Endodermal cell (in vitro differentiated cells): ENCODE measurements at regions not wholly inside any gene's neighbourhood (a gene's known extent, or its start where the extent isn't known, plus 50 kb on each side); places are given as distances from the start of the nearest gene placed in this dataset.

Experiments
- DNase-seq: peaks from one replicate; pipeline ENCODE4 v3.0.0-alpha.2; 2017
- H3K27ac ChIP-seq: 2 replicates; pipeline ENCODE4 v1.5.1; 2013; ENCODE audit warnings: mild to moderate bottlenecking, low read depth, low read length, moderate library complexity
- H3K27me3 ChIP-seq: 2 replicates; pipeline ENCODE4 v1.6.1; 2013; ENCODE audit warnings: mild to moderate bottlenecking, low read length, moderate library complexity; ENCODE audit not compliant: insufficient read depth, control insufficient read depth, poor library complexity, severe bottlenecking
- H3K36me3 ChIP-seq: 2 replicates; pipeline ENCODE4 v1.7.0; 2013; ENCODE audit warnings: mild to moderate bottlenecking, low read length, moderate library complexity; ENCODE audit not compliant: control insufficient read depth, insufficient read depth
- H3K4me1 ChIP-seq: one replicate; pipeline ENCODE4 v1.7.0; 2013; ENCODE audit warnings: low read length; ENCODE audit not compliant: control insufficient read depth, insufficient read depth
- H3K4me3 ChIP-seq: 2 replicates; pipeline ENCODE4 v1.5.1; 2013; ENCODE audit warnings: mild to moderate bottlenecking, low read length, moderate library complexity
- H3K9ac ChIP-seq: 2 replicates; pipeline ENCODE4 v1.6.1; 2013; ENCODE audit warnings: mild to moderate bottlenecking, low read length, moderate library complexity; ENCODE audit not compliant: poor library complexity, severe bottlenecking; ENCODE audit errors: extremely low read depth
- H3K9me3 ChIP-seq: 2 replicates; pipeline ENCODE4 v1.6.1; 2013; ENCODE audit warnings: mild to moderate bottlenecking, low read length, moderate library complexity; ENCODE audit not compliant: control insufficient read depth
- H3K27ac Mint-ChIP-seq: 2 replicates; pipeline ENCODE4 v1.8.0; 2020; ENCODE audit warnings: mixed read lengths
- H3K27me3 Mint-ChIP-seq: 2 replicates; pipeline ENCODE4 v1.8.0; 2021; ENCODE audit warnings: mild to moderate bottlenecking, mixed read lengths; ENCODE audit not compliant: insufficient read depth
- H3K36me3 Mint-ChIP-seq: 2 replicates; pipeline ENCODE4 v1.8.0; 2020; ENCODE audit warnings: low read depth, mixed read lengths
- H3K4me1 Mint-ChIP-seq: 2 replicates; pipeline ENCODE4 v1.8.0; 2020; ENCODE audit warnings: mixed read lengths
- H3K4me3 Mint-ChIP-seq: 2 replicates; pipeline ENCODE4 v1.8.0; 2020; ENCODE audit warnings: mild to moderate bottlenecking, moderate library complexity, mixed read lengths
- H3K9me3 Mint-ChIP-seq: 2 replicates; pipeline ENCODE4 v1.8.0; 2020; ENCODE audit warnings: mild to moderate bottlenecking, mixed read lengths
- WGBS, 2 experiments: methylation state at CpG; one replicate each; pipeline versions ENCODE4 v1.1.5 to v1.1.7; 2013; ENCODE audit warnings: missing lambda C conversion rate in 2 of 2, mixed read lengths in 1 of 2; ENCODE audit not compliant: insufficient coverage in 1 of 2, insufficient read length in 1 of 2; 5-methylcytosine and 5-hydroxymethylcytosine counted together
- TF ChIP-seq, protein P1 (sequence below): fragments of 200-600 bp; sonication (generic); conservative IDR thresholded peaks from 2 replicates; pipeline ENCODE4 v1.5.0; 2021; ENCODE audit warnings: antibody characterized with exemption, mild to moderate bottlenecking

DNA sequence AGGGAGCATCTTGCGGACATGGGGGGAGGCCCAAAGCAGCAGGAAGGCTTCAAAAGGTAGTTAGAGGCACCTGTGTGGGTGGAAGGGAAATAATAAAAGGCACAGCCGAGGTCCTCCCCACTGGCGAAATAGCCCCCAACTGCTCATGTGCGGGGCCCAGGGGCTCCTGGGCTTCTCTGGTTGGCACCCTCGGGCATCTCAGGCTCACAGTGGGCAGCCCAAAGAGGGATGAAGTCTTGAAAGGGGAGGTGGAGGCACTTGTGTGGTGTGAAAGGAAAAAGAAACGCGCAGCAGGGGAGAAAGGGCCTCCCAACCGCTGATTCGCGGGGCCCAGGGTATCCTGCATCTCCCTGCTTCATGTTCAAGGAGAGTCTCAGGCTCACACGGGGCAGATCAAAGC is 579.4 kb downstream of the ALG10 start:
- Histone ChIP-seq H3K4me1 (no peaks in the 10 kb centered on the region), H3K4me3 (no peak overlapping the region), H3K9ac (no peak overlapping the region), H3K27me3 (no peaks in the 10 kb centered on the region), H3K36me3 (no peaks in the 10 kb centered on the region), H3K27ac (no peak overlapping the region), H3K9me3 (peaks cover 53% of the 10 kb centered on the region)
- Mint-ChIP-seq H3K4me3 (no peak overlapping the region), H3K27me3 (no peaks in the 10 kb centered on the region), H3K9me3 (peaks cover 100% of the 10 kb centered on the region), H3K27ac (no peak overlapping the region), H3K4me1 (no peaks in the 10 kb centered on the region), H3K36me3 (peaks cover 11% of the 10 kb centered on the region)
- no peak for DNase-seq
- TF ChIP-seq, protein P1, sequence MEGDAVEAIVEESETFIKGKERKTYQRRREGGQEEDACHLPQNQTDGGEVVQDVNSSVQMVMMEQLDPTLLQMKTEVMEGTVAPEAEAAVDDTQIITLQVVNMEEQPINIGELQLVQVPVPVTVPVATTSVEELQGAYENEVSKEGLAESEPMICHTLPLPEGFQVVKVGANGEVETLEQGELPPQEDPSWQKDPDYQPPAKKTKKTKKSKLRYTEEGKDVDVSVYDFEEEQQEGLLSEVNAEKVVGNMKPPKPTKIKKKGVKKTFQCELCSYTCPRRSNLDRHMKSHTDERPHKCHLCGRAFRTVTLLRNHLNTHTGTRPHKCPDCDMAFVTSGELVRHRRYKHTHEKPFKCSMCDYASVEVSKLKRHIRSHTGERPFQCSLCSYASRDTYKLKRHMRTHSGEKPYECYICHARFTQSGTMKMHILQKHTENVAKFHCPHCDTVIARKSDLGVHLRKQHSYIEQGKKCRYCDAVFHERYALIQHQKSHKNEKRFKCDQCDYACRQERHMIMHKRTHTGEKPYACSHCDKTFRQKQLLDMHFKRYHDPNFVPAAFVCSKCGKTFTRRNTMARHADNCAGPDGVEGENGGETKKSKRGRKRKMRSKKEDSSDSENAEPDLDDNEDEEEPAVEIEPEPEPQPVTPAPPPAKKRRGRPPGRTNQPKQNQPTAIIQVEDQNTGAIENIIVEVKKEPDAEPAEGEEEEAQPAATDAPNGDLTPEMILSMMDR = no peak
- 69 to 73% methylated on average over 7 to 11 of the region's 11 CpGs for WGBS, 2 experiments

DNA sequence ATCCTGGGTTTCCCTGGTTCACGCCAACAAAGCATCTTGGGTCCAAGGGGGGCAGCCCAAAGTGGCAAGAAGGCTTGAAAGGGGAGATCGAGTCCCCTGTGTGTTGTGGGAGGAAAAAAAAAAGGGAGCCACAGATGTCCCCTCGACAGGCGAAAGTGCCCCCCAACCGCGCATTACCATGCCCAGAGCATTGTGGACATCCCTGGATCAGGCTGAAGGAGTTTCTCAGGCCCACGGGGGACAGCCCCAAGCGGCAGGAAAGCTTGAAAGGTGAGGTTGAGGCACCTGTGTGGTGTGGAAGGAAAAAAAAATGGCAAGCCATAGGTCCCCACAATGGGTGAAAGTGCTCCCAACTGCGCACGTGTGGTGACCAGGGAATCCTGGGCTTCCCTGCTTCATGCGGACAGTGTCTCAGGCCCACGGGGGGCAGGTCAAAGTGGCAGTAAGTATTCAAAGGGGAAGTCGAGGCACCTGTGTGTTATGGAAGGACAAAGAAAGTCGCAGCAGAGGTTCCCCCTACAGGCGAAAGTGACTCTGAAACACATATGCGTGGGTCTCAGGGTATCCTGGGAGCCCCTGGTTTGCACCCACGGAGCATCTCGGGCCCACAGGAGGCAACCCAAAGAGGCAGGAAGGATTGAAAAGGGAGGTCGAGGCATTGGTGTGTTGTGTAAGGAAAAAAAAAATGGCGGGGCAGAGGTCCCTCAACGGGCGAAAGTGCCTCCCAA is 580.1 kb downstream of the ALG10 start:
- Histone ChIP-seq H3K4me1 (no peaks in the 10 kb centered on the region), H3K27ac (no peak overlapping the region), H3K36me3 (no peaks in the 10 kb centered on the region), H3K9me3 (peaks cover 46% of the 10 kb centered on the region), H3K4me3 (no peak overlapping the region), H3K27me3 (no peaks in the 10 kb centered on the region), H3K9ac (no peak overlapping the region)
- 73 to 77% methylated on average over 9 to 22 of the region's 22 CpGs for WGBS, 2 experiments
- H3K4me3 Mint-ChIP-seq = no peak overlapping the region
- DNase-seq = no peak
- H3K36me3 Mint-ChIP-seq = peaks cover 6% of the 10 kb centered on the region
- TF ChIP-seq, protein P1 = no peak
- H3K9me3 Mint-ChIP-seq = peaks cover 100% of the 10 kb centered on the region
- H3K4me1 Mint-ChIP-seq = no peaks in the 10 kb centered on the region
- H3K27ac Mint-ChIP-seq = no peak overlapping the region
- H3K27me3 Mint-ChIP-seq = no peaks in the 10 kb centered on the region

DNA sequence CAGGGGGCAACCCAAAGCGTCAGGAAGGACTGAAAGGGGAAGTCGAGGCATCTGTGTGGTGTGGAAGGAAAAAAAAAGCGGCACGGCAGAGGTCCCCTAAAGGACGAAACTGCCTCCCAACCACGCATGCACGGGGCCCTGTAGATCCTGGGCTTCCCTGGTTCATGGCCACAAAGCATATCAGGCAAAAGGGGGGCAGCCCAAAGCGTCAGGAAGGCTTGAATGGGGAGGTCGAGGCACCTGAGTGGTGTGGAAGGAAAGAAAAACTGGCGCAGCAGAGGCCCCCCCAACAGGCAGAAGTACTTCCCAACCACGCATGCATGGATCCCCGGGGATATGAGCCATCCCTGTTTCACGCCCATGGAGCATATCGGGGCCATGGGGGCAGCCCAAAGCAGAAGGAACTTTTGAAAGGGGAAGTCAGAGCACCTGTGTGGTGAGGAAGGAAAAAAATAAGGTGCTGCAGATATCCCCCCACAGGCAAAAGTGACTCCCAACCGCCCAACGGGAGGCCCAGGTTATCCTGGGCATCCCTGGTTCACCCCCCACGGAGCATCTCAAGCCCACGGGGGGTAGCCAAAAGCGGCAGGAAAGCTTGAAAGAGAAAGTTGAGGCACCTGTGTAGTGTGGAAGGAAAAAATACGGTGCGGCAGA is 581.2 kb downstream of the ALG10 start:
- no peaks in the 10 kb centered on the region for H3K4me1 ChIP-seq
- DNase-seq = no peak
- TF ChIP-seq, protein P1 = no peak
- Mint-ChIP-seq H3K9me3 (peaks cover 98% of the 10 kb centered on the region), H3K27me3 (no peaks in the 10 kb centered on the region), H3K27ac (no peak overlapping the region), H3K4me3 (no peak overlapping the region), H3K4me1 (no peaks in the 10 kb centered on the region), H3K36me3 (peaks cover 3% of the 10 kb centered on the region)
- no peak overlapping the region for H3K4me3 ChIP-seq
- no peaks in the 10 kb centered on the region for H3K36me3 ChIP-seq
- H3K27me3 ChIP-seq = no peaks in the 10 kb centered on the region
- H3K9me3 ChIP-seq = peaks cover 36% of the 10 kb centered on the region
- no peak overlapping the region for H3K9ac ChIP-seq
- no peak overlapping the region for H3K27ac ChIP-seq
- WGBS, 2 experiments = 71 to 76% methylated on average over 10 to 21 of the region's 21 CpGs
